Prostate gland (tissue), 2 donors: ENCODE measurements at regions not wholly inside any gene's neighbourhood (a gene's known extent, or its start where the extent isn't known, plus 50 kb on each side); places are given as distances from the start of the nearest gene placed in this dataset.
"Not testable (repeated sequence)": the region's sequence is repeated elsewhere in the genome, so short reads cannot be mapped to it uniquely, and the experiment has no call there.

Experiments
- DNase-seq: peaks from one replicate; pipeline ENCODE4 v3.0.0-alpha.2; 2019; ENCODE audit warnings: low spot score
- H3K27ac ChIP-seq, 2 donors: fragments of 200-600 bp; sonication (generic); 2 replicates each; pipeline ENCODE4 v1.5.1; 2017 to 2019
- H3K27me3 ChIP-seq: fragments of 200-600 bp; sonication (generic); replicated peaks from 2 replicates; pipeline ENCODE4 v1.5.1; 2019; ENCODE audit not compliant: insufficient read depth
- H3K36me3 ChIP-seq, 2 donors: fragments of 200-600 bp; sonication (generic); 1 replicate in 1 of 2; 2 replicates in 1 of 2; pipeline versions ENCODE4 v1.5.1 to v1.8.1; 2017 to 2019
- H3K4me1 ChIP-seq: fragments of 200-600 bp; sonication (generic); replicated peaks from 2 replicates; pipeline ENCODE4 v1.5.1; 2019
- H3K4me3 ChIP-seq, 2 donors: fragments of 200-600 bp; sonication (generic); 2 replicates each; pipeline ENCODE4 v1.5.1; 2017 to 2019
- H3K9me3 ChIP-seq: fragments of 200-600 bp; sonication (generic); 2 replicates; pipeline ENCODE4 v1.5.1; 2017
- POLR2A ChIP-seq: fragments of 450-650 bp; IDR thresholded peaks from one replicate; pipeline ENCODE4 v1.6.1; 2016; ENCODE audit warnings: antibody characterized with exemption, mild to moderate bottlenecking
- POLR2AphosphoS5 ChIP-seq: sonication (generic); formaldehyde crosslinking; IDR thresholded peaks from one replicate; pipeline ENCODE4 v1.6.1; 2017; ENCODE audit warnings: antibody characterized with exemption
- WGBS: methylation state at CpG from one replicate; pipeline ENCODE4 v1.1.5; 2018; 5-methylcytosine and 5-hydroxymethylcytosine counted together
- intact Hi-C: fragments of 100-400 bp; cut with DNase I; formaldehyde crosslinking; loops from one replicate; pipeline ENCODE4 v1.14.2; 2022
- TF ChIP-seq, protein P1 (sequence below), 4 experiments: fragments of 200-600 bp in 2 of 4; fragments of 450-650 bp in 2 of 4; sonication (generic) in 2 of 4; IDR thresholded peaks; 1 replicate in 3 of 4; 2 replicates in 1 of 4; pipeline ENCODE4 v1.5.1; 2016 to 2019; ENCODE audit warnings: antibody characterized with exemption in 4 of 4, mild to moderate bottlenecking in 2 of 4, moderate library complexity in 2 of 4

DNA sequence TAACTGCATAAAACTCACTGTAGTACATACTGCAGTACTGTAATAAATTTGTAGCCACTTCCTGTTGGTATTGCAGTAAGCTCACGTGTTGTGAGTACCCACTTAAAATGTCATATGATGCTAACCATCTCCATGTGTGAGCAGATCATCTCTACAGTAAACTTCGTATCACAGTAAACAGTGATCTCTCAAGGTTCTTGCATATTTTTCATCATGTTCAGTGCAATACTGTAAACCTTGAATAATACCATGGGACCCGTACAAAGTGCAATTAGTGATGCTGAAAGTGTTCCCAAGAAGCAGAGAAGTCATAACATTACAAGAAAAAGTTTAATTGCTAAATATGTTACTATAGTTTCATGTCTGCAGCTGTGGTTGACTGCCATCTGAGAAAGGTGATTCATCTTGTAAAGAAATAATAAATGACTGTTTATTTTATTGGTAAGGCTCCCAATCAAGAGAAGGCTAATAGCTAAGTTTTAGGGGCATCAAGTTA lies 253.8 kb upstream of the POU5F2 start:
- intact Hi-C loops = no loop called here
- Histone ChIP-seq H3K9me3 (no peaks in the 10 kb centered on the region), H3K27ac (no peak overlapping the region), H3K36me3 (no peaks in the 10 kb centered on the region), H3K4me3 (no peak overlapping the region), H3K27me3 (no peaks in the 10 kb centered on the region), H3K4me1 (no peaks in the 10 kb centered on the region)
- DNase-seq = no peak
- 61% methylated on average over 3 of the region's 3 CpGs for WGBS
- TF ChIP-seq POLR2A (no peak), POLR2AphosphoS5 (no peak)
- TF ChIP-seq, protein P1, sequence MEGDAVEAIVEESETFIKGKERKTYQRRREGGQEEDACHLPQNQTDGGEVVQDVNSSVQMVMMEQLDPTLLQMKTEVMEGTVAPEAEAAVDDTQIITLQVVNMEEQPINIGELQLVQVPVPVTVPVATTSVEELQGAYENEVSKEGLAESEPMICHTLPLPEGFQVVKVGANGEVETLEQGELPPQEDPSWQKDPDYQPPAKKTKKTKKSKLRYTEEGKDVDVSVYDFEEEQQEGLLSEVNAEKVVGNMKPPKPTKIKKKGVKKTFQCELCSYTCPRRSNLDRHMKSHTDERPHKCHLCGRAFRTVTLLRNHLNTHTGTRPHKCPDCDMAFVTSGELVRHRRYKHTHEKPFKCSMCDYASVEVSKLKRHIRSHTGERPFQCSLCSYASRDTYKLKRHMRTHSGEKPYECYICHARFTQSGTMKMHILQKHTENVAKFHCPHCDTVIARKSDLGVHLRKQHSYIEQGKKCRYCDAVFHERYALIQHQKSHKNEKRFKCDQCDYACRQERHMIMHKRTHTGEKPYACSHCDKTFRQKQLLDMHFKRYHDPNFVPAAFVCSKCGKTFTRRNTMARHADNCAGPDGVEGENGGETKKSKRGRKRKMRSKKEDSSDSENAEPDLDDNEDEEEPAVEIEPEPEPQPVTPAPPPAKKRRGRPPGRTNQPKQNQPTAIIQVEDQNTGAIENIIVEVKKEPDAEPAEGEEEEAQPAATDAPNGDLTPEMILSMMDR (IDR thresholded peaks at IDR 0.05) = no peak

DNA sequence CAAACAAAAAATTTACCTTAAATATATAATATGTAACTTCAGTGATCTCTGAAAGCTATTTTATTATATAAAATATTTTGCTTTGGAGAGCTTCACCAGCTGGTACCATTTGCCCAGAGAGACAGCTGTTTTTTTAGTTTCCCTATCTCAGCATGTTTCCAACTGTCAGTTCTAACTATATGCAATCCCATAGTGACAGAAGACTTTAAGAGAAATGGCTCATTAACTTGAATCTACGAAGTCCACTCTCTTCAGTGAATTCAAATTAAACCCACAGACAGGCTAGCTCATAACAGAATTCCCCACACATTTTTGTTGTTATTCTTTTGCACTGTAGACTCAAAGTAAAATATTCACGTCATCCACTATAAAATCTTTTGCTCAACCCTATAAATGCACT lies 251.8 kb upstream of the POU5F2 start:
- Histone ChIP-seq H3K27ac (no peak overlapping the region), H3K27me3 (no peaks in the 10 kb centered on the region), H3K36me3 (no peaks in the 10 kb centered on the region), H3K4me1 (no peaks in the 10 kb centered on the region), H3K9me3 (no peaks in the 10 kb centered on the region), H3K4me3 (no peak overlapping the region)
- WGBS = 67% methylated on average over 2 of the region's 2 CpGs
- TF ChIP-seq POLR2A (no peak), POLR2AphosphoS5 (no peak)
- TF ChIP-seq, protein P1 (IDR thresholded peaks at IDR 0.05) = no peak
- DNase-seq = no peak
- intact Hi-C loops = no loop called here

DNA sequence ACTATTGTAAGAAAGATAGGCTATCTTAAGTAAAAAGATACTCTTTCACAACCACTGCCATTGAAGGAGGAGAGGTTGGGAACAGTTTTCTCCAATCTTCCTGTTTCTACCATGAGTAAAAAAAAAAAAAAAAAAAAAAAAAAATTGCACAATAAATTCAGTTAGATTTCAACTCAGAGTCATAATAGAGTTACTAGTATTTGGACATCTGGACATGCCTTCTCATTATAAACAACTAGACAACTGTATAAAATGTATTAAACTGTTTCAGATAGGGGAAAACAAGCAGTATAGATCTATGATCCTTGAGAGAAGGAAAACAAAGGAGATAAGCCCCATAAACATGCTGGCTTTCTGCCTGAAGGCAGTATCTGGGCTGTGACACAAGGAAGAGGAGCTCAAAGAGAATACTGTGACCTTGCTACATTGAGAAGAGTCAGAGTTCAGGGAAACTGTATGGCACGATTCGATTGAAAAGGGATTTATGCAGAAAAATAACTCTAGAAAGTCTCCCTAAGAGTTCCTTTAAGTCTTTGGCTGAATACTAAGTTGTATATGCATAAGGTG lies 249.2 kb upstream of the POU5F2 start:
- Histone ChIP-seq H3K36me3 (no peaks in the 10 kb centered on the region), H3K27ac (no peak overlapping the region), H3K9me3 (no peaks in the 10 kb centered on the region), H3K4me1 (no peaks in the 10 kb centered on the region), H3K4me3 (no peak overlapping the region), H3K27me3 (no peaks in the 10 kb centered on the region)
- intact Hi-C loops = no loop called here
- TF ChIP-seq, protein P1 (IDR thresholded peaks at IDR 0.05) = no peak
- no peak for TF ChIP-seq POLR2A
- no peak for TF ChIP-seq POLR2AphosphoS5
- 71% methylated on average over 2 of the region's 2 CpGs for WGBS
- no peak for DNase-seq

DNA sequence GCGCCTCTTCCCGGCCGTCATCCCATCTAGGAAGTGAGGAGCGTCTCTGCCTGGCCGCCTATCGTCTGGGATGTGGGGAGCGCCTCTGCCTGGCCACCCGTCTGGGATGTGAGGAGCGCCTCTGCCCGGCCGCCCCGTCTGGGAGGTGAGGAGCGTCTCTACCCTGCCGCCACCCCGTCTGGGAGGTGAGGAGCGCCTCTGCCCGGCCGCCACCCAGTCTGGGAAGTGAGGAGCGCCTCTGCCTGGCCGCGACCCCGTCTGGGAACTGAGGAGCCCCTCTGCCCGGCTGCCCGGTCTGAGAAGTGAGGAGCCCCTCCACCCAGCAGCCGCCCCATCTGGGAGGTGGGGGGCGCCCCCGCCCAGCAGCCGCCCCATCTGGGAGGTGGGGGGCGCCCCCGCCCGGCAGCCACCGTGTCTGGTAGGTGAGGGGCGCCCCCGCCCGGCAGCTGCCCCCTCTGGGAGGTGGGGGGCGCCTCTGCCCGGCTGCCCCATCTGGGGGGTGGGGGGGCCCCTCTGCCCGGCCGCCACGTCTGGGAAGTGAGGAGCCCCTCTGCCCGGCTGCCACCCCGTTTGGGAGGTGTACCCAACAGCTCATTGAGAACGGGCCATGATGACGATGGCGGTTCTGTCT lies 244.7 kb upstream of the POU5F2 start:
- H3K27me3 ChIP-seq, H3K4me3 ChIP-seq, H3K9me3 ChIP-seq, H3K4me1 ChIP-seq, intact Hi-C loops, H3K36me3 ChIP-seq, DNase-seq, H3K27ac ChIP-seq: not testable (repeated sequence)
- 95% methylated on average over 24 of the region's 45 CpGs for WGBS

DNA sequence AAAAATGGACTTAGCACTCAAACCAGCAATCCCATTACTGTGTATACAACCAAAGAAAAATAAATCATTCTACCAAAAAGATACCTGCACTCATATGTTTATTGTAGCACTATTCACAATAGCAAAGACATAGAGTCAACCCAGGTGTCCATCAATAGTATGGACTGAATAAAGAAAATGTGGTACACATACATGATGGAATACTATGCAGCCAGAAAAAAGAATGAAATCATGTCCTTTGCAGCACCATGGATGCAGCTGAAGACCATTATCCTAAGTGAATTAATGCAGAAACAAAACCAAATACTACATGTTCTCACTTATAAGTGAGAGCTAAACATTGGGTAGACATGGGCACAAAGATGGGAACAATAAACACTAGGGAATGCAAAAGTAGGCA lies 236.8 kb upstream of the POU5F2 start:
- Histone ChIP-seq H3K4me3 (no peak overlapping the region), H3K27me3 (no peaks in the 10 kb centered on the region), H3K27ac (no peak overlapping the region), H3K9me3 (no peaks in the 10 kb centered on the region), H3K4me1 (no peaks in the 10 kb centered on the region), H3K36me3 (no peaks in the 10 kb centered on the region)
- no peak for DNase-seq
- intact Hi-C loops = no loop called here
- no peak for TF ChIP-seq POLR2AphosphoS5
- no peak for TF ChIP-seq POLR2A
- TF ChIP-seq, protein P1 (IDR thresholded peaks at IDR 0.05) = no peak
